Natural killer cell (primary cell): ENCODE measurements at regions not wholly inside any gene's neighbourhood (a gene's known extent, or its start where the extent isn't known, plus 50 kb on each side); places are given as distances from the start of the nearest gene placed in this dataset.

Experiments used
- ATAC-seq, 3 donors: fragments of 150-1000 bp in 2 of 3; fragments of 200-7000 bp in 1 of 3; cut with Tn5 transposase; 1 replicate in 1 of 3; 2 replicates in 2 of 3; pipeline ENCODE4 v1.10.0; 2021; ENCODE audit warnings: mild to moderate bottlenecking in 2 of 3, moderate library complexity in 2 of 3
- DNase-seq, 2 donors: peaks; one replicate each; pipeline versions ENCODE4 v3.0.0 to v3.0.0-alpha.2; 2013 to 2021; ENCODE audit warnings: mixed read lengths in 1 of 2
- H3K27ac ChIP-seq: one replicate; pipeline ENCODE4 v1.5.1; 2013; ENCODE audit warnings: mild to moderate bottlenecking, low read length
- H3K27me3 ChIP-seq: one replicate; pipeline ENCODE4 v1.6.1; 2013; ENCODE audit warnings: low read length; ENCODE audit not compliant: control insufficient read depth, insufficient read depth
- H3K36me3 ChIP-seq: one replicate; pipeline ENCODE4 v1.6.1; 2013; ENCODE audit warnings: low read length; ENCODE audit not compliant: control insufficient read depth, insufficient read depth
- H3K4me1 ChIP-seq: one replicate; pipeline ENCODE4 v1.6.1; 2013; ENCODE audit warnings: low read length; ENCODE audit not compliant: control insufficient read depth, insufficient read depth
- H3K4me3 ChIP-seq: one replicate; pipeline ENCODE4 v1.5.1; 2013; ENCODE audit warnings: low read length
- H3K9me3 ChIP-seq: one replicate; pipeline ENCODE4 v1.6.1; 2013; ENCODE audit warnings: low read length; ENCODE audit not compliant: control insufficient read depth, insufficient read depth
- H3K27ac Mint-ChIP-seq, 2 donors: one replicate each; pipeline ENCODE4 v1.8.0; 2022; ENCODE audit warnings: mild to moderate bottlenecking in 2 of 2, mixed read lengths in 2 of 2, moderate library complexity in 1 of 2
- H3K27me3 Mint-ChIP-seq, 2 donors: one replicate each; pipeline ENCODE4 v1.8.0; 2022; ENCODE audit warnings: low read depth in 2 of 2, mixed read lengths in 2 of 2
- H3K36me3 Mint-ChIP-seq: one replicate; pipeline ENCODE4 v1.8.0; 2022; ENCODE audit warnings: mixed read lengths
- H3K4me1 Mint-ChIP-seq, 2 donors: one replicate each; pipeline ENCODE4 v1.8.0; 2022; ENCODE audit warnings: mixed read lengths in 2 of 2
- H3K4me3 Mint-ChIP-seq: one replicate; pipeline ENCODE4 v1.8.0; 2022; ENCODE audit warnings: mild to moderate bottlenecking, moderate library complexity, mixed read lengths
- H3K9me3 Mint-ChIP-seq, 2 donors: one replicate each; pipeline ENCODE4 v1.8.0; 2022; ENCODE audit warnings: mixed read lengths in 2 of 2
- CTCF ChIP-seq: fragments of 200-600 bp; IDR thresholded peaks from one replicate; pipeline ENCODE4 v1.8.0; 2022; ENCODE audit warnings: antibody characterized with exemption
- WGBS: methylation state at CpG from one replicate; pipeline ENCODE4 v1.1.7; 2013; ENCODE audit warnings: missing lambda C conversion rate; ENCODE audit not compliant: insufficient coverage; 5-methylcytosine and 5-hydroxymethylcytosine counted together
- intact Hi-C: fragments of 100-400 bp; cut with micrococcal nuclease; formaldehyde crosslinking; loops from one replicate; pipeline ENCODE4 v1.14.2; 2022

- DNase-seq: no peak
- no CpG with 5 or more reads among the region's 2 CpGs for WGBS
- H3K9me3 ChIP-seq: no peaks in the 10 kb centered on the region
- no peak overlapping the region for H3K27ac Mint-ChIP-seq
- H3K4me3 Mint-ChIP-seq: no peak overlapping the region
- H3K4me1 ChIP-seq: no peaks in the 10 kb centered on the region
- H3K27me3 Mint-ChIP-seq: no peaks in the 10 kb centered on the region
- H3K27me3 ChIP-seq: no peaks in the 10 kb centered on the region
- no peak for ATAC-seq
- TF ChIP-seq CTCF: no peak
- no peak overlapping the region for H3K4me3 ChIP-seq
- H3K36me3 Mint-ChIP-seq: no peaks in the 10 kb centered on the region
- H3K9me3 Mint-ChIP-seq: peaks cover 3 to 12% of the 10 kb centered on the region in 2 donors
- intact Hi-C loops: no loop called here
- H3K36me3 ChIP-seq: no peaks in the 10 kb centered on the region
- no peak overlapping the region for H3K27ac ChIP-seq
- no peaks in the 10 kb centered on the region for H3K4me1 Mint-ChIP-seq
Observed at GRCh38 chr5:87674235-87674634, 261.5 kb upstream of the CCNH start.

DNA sequence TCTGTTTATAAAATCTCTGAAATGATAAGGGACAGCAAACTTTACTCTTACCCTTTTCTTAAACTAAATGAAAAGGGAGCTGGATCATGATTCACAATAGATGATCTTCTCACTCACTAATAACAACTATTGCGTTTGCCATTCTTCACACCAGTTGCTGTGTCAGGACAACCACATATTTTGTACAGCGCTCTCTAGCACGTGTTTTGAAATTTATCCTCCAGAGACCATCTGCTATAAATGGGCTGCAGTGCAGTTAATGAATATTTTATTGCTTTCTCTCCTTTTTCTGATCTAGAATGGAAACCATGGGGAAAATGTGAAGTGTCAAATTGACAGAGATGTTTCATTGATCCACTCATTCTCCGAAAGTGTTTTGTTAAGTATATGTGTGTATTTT is 258.4 kb upstream of the CCNH start:
- Histone ChIP-seq H3K4me3 (no peak overlapping the region), H3K27me3 (no peaks in the 10 kb centered on the region), H3K36me3 (no peaks in the 10 kb centered on the region), H3K4me1 (no peaks in the 10 kb centered on the region), H3K9me3 (no peaks in the 10 kb centered on the region), H3K27ac (no peak overlapping the region)
- Mint-ChIP-seq H3K36me3 (no peaks in the 10 kb centered on the region), H3K4me1 (no peaks in the 10 kb centered on the region), H3K27ac (no peak overlapping the region), H3K9me3 (peaks cover 3 to 11% of the 10 kb centered on the region in 2 donors), H3K27me3 (no peaks in the 10 kb centered on the region), H3K4me3 (no peak overlapping the region)
- ATAC-seq (no peak), DNase-seq (no peak)
- no peak for TF ChIP-seq CTCF
- 61% methylated on average over 3 of the region's 4 CpGs for WGBS
- intact Hi-C loops: no loop called here

- no peak overlapping the region for H3K4me3 Mint-ChIP-seq
- H3K27me3 ChIP-seq: no peaks in the 10 kb centered on the region
- no peak for DNase-seq
- H3K4me1 ChIP-seq: no peaks in the 10 kb centered on the region
- no peak overlapping the region for H3K4me3 ChIP-seq
- H3K9me3 Mint-ChIP-seq: peaks cover 0 to 2% of the 10 kb centered on the region in 2 donors
- H3K36me3 ChIP-seq: no peaks in the 10 kb centered on the region
- no peak for TF ChIP-seq CTCF
- H3K36me3 Mint-ChIP-seq: no peaks in the 10 kb centered on the region
- no peaks in the 10 kb centered on the region for H3K4me1 Mint-ChIP-seq
- no peak overlapping the region for H3K27ac Mint-ChIP-seq
- H3K9me3 ChIP-seq: no peaks in the 10 kb centered on the region
- no peak for ATAC-seq
- WGBS: no CpG with 5 or more reads among the region's 1 CpG
- H3K27me3 Mint-ChIP-seq: no peaks in the 10 kb centered on the region
- intact Hi-C loops: no loop called here
- no peak overlapping the region for H3K27ac ChIP-seq
Observed at GRCh38 chr5:87665166-87665565, 252.4 kb upstream of the CCNH start.

DNA sequence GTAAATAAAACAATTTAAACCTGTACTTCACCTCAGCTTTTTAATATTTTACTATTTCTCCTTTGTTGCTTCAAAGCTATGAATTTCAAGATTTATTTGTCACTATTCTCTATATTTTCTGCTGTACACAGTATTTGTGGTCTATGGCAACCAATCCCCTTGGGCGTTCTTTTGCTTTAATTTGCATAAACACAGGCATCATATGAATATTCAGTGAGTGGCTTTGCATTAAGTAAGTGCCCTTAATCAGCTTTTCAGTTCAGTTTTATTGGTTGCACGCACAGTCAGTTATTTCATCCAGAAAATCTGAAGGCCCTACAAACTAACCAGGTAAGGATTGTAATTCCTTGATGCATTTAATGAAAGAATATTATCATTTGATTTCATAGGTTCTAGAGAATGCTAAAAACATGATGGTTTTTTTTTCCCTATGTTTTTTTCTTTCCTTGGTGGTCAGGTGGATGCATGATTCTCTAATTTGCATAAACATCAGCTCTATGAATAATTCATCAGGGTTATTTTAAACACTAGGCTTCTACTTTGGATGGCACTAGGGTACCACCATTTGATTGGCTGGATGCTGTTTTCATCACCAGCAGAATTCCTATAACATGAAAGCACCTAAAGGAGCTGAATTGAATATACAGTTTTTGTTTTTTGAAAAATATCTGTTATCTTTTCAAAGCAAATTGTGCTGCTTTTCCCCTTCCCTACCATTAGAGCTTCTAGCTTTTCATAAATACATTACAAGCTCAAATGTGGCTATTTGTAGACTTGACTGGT is 249.2 kb upstream of the CCNH start:
- no peak for TF ChIP-seq CTCF
- peaks cover 0 to 2% of the 10 kb centered on the region in 2 donors for H3K9me3 Mint-ChIP-seq

More for the DNA sequence above, 249.2 kb upstream of the CCNH start:
- Histone ChIP-seq H3K4me3 (no peak overlapping the region), H3K4me1 (no peaks in the 10 kb centered on the region), H3K27me3 (no peaks in the 10 kb centered on the region), H3K36me3 (no peaks in the 10 kb centered on the region), H3K9me3 (no peaks in the 10 kb centered on the region), H3K27ac (no peak overlapping the region)
- DNase-seq (no peak), ATAC-seq (no peak)
- 80% methylated on average over 1 of the region's 2 CpGs for WGBS
- no peaks in the 10 kb centered on the region for H3K27me3 Mint-ChIP-seq
- intact Hi-C loops: no loop called here
- no peaks in the 10 kb centered on the region for H3K4me1 Mint-ChIP-seq
- H3K4me3 Mint-ChIP-seq: no peak overlapping the region
- H3K36me3 Mint-ChIP-seq: no peaks in the 10 kb centered on the region
- no peak overlapping the region for H3K27ac Mint-ChIP-seq
